SK-MEL-5 (cell line): ENCODE measurements at regions not wholly inside any gene's neighbourhood (a gene's known extent, or its start where the extent isn't known, plus 50 kb on each side); places are given as distances from the start of the nearest gene placed in this dataset.

ENCODE experiments used
- small RNA-seq, 2 experiments: library from RNA; depleted of rRNA; stranded (forward); fragments of <200 nt; gene quantifications; one replicate each; pipeline ENCODE3, GENCODE V24; 2014

Small RNA genes in the stretch of these regions (small RNA-seq; reads per million reads assigned to genes)
- gene AC006504.6 (0 reads per million in 2 experiments), gene RNA5SP470 (0 reads per million in 2 experiments)
